Caki2 (cell line): ENCODE measurements at regions not wholly inside any gene's neighbourhood (a gene's known extent, or its start where the extent isn't known, plus 50 kb on each side); places are given as distances from the start of the nearest gene placed in this dataset.
"Not testable (repeated sequence)": the region's sequence is repeated elsewhere in the genome, so short reads cannot be mapped to it uniquely, and the experiment has no call there.

Source experiments
- DNase-seq: peaks from one replicate; pipeline ENCODE4 v3.0.0-alpha.2; 2015; ENCODE audit warnings: low read depth
- in situ Hi-C: cut with HindIII; loops from 2 replicates; pipeline ENCODE4 v1.10.0; 2016; ENCODE audit warnings: low sequenced_read_pairs, low pct_unique_long_range_greater_than_20kb, mixed read lengths

DNA sequence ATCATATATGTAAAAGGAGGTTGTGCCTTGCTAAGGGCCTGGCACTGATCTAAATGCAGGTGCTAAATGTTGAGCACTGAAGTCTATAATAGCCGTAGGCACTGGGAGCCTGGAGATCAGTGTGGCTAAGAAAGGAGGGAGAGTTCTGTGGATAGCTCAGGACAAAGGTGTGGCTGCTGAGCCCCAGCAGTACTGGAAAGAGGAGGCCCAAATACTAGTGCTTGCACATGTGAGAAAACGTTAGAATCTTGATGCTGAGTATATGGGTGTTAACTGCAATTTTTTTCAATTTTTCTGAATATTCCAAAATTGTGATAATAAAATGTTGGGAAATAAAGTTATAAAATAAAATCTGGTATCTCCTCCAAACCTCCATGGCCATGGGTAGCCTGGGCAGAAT is 62.5 kb upstream of the PTGFRN start:
- in situ Hi-C loops, result no loop called here

DNA sequence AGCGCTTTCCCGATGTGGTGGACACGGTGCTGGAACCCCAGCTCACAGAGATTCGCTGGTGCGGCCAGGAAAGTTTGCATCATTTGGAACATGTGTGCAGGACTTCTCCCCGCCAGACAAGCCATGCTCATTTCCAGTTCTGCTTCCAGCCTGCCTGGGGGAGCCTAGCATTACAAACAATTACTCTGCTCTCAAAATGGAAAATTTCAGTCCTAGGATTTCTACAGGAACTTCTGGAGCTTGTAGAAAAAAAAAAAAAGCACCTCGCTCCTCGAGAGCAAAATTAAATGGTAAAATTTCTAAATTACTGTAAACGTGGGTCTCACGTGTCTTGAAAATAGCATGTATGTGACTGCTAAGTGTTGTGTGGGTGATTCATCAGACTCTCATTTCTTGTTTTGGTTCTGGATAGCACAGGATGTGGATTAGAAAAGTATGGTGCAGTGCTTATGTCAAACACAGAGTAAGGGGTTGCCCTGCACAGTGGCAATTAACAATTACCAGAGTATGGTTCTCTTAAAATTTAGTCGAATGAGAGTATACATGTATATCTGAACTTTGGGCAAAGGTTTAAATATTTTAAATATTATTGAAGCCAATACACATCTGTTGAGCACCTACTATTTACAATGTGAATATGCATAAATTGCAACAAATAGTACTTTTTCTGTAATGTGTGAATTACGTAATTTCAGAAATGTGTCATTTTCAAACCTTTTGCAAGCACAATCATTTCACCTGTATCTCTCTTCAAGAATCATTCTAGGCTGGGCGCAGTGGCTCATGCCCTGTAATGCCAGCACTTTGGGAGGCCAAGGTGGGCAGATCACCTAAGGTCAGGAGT is 61.8 kb upstream of the PTGFRN start:
- no peak for DNase-seq
- in situ Hi-C loops, result no loop called here

More for the DNA sequence above, 62.5 kb upstream of the PTGFRN start:
- no peak for DNase-seq

DNA sequence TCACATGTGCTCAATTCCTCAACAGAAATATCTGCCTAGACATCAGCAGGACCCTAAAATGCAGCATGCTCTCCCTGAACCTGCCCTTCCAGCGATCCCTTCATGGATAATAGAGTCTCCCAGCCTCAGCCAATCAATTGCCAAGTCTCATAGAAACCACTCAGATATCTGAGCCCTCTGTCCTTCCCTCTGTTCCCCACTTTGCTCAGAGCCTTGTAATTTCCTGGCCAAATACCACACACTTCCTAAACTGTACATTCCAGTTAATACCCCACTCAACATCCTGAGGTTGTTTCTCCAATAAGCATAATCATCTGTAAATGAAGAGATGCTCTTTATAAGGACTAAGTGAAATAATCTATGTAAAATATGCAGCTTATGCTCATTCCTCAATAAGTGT is 59.3 kb upstream of the PTGFRN start:
- in situ Hi-C loops, result no loop called here
- no peak for DNase-seq

DNA sequence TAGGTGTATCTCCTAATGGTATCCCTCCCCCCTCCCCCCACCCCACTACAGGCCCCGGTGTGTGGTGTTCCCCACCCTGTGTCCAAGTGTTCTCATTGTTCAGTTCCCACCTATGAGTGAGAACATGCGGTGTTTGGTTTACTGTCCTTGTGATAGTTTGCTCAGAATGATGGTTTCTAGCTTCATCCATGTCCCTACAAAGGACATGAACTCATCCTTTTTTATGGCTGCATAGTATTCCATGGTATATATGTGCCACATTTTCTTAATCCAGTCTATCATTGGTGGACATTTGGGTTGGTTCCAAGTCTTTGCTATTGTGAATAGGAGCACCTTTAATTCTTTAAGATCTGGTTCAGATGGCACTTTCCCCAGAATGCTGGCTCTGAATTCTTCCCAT is 58.5 kb upstream of the PTGFRN start:
- in situ Hi-C loops, DNase-seq: not testable (repeated sequence)

DNA sequence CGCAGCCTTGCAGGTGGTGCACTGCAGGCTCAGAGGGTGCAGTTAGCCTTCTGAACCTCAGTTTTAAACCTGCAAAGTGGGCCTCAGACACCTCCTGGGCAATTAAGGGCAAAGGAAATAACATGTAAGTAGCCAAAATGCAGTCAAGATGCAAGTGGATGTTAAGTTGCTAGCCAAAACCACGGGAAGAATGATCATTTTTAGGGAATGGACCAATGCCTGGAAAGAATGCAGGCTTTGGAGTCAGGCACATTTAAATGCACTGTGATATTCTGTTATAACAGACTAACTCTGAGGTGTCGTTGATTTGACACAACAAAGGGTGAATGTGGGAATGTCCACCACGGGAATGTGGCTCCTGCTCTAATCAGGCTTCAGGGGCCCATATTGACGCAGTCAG is 57.9 kb upstream of the PTGFRN start:
- in situ Hi-C loops, result no loop called here
- DNase-seq, result no peak

DNA sequence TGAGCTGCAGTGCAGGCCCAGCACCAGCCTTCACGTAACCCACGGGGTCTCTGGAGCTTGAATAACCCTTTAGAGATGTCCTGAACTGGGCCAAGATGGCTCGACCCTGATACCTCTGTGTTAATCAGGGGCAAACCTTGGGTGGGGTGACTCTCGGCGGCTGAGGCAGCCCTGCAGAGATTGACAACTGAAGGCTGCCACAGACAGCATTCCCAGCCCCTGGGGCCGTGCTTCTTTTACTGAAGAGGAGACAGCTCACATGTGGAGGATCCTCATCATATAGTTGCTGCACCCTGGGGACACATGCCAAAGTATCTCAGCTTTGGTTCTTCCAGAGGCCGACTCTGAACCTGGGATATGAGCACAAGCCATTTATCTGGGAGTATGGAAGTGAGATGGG is 57.3 kb upstream of the PTGFRN start:
- DNase-seq, result no peak
- in situ Hi-C loops, result no loop called here

DNA sequence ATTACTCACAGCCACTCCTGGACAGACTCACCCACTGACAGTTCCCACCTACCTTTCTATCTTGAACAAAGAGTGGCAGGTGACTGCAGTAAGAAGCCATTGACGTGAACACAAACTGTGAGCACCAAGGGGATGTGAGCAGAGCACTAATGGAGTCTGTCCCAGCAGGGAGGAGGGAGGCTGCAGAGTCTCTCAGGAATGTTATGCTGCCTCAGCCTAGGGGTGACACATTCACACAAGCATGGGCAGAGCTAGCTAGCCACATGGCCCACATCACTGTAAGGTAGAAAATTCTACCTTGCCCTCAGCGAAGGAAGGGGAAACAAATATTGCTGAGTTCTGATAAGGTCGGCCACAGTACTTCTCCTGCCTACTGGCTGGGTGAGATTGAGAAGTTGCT is 56.8 kb upstream of the PTGFRN start:
- no peak for DNase-seq
- in situ Hi-C loops, result no loop called here

DNA sequence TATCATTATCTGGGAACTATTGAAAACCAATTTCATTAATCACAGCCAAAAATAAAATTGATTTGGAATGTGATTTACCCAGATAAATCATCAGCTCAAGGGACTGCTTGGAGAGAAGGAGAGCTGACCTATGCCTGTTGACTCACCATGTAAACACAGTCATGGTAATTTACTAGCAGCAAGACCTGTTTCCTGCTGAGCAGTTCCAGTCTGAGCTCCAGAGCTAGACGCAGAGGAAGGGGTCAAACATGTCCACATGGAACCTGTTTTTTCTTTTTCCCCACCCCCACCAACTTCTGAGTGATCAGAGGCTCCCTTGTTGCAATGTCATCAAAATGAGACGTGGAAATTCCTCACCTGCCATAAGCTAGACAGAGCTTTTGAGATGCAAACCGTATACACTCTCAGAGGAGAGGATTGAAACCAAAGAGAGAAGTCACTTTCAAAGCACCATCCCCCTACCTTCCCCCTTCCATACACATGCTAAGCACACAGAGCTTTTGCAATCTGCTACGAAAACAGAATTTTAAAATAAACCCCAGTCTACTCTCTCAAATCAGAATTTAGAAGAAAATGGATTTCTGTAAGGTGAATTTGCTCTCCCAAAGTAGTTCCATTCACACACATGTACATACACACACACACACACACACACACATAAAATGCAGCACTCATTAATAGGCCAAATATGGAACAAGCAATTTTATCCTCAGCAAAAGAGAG is 55.9 kb upstream of the PTGFRN start:
- in situ Hi-C loops, result no loop called here
- DNase-seq, result peak; percentile 70

DNA sequence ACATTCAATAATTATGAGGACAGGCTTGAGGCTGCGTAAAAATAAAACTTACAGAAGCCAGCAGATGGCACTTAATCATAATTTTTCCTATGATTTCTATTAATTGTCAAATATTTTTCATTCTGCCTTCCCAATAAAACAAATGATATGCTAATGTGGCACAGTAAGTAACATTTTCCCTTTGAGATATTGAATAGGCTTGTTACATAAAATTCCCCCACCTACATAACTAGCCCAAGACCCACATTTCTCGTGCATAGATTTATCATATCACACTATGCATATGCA is 55.4 kb upstream of the PTGFRN start:
- no peak for DNase-seq
- in situ Hi-C loops, result no loop called here

DNA sequence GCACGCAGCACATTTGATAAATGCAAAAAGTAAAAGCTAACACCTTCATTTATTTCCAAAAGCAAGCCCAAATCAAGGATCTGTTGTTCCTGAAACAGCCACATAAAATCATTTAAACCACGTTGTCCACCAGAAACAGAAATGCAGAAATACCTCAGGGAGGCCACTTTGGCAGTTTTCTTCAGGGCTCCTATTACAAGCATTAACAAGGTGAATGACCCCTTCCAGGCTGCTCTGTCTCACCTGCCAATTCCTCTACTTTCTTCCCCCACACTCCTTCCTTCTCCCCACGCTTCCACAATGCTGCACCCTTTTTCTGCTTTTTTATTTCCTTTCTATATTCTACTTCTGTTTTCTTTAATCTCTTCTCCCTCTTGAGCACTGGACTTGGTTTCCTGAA is 55.0 kb upstream of the PTGFRN start:
- in situ Hi-C loops, result no loop called here
- no peak for DNase-seq

DNA sequence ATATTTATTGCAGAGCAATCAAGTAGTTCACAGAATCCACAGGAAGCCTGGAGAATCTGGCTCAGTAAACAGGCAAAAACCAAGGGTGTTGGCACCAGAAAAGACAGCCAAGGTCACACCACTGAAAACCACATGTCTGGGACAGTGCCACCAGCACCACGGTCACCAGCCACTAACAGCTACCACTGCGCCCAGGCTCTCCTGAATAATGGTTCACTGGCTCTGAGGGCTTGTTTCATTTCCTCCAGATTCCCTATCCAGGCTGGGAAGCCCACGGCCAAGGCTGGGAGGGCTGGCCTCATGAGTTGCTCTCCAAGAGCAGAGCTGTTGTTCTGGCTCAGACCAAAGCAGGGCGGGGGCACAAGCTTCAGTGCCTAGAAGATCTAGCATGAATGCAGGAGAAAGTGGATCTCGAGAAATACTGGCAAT is 54.5 kb upstream of the PTGFRN start:
- in situ Hi-C loops, result no loop called here
- no peak for DNase-seq

DNA sequence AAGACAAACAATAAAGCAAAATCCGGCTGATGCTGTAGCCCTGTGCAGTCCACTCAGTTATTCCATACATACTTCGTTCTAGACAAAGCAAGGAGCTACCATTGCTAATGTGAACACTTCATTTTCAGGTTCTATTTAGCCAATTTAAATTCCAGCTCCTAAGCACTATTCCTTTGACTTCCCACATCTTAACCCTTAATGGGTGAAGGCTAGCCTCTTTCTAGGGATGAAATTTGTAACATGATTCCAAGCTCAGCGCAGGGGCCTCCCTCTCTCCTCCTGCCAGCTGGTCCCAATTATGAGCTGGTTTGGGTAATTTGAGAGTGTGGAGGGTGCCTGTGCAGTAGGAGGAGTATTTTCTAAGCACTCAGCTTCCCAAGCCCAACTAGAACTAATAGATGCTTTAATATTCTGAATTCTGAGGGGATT is 53.9 kb upstream of the PTGFRN start:
- no peak for DNase-seq
- in situ Hi-C loops, result no loop called here

DNA sequence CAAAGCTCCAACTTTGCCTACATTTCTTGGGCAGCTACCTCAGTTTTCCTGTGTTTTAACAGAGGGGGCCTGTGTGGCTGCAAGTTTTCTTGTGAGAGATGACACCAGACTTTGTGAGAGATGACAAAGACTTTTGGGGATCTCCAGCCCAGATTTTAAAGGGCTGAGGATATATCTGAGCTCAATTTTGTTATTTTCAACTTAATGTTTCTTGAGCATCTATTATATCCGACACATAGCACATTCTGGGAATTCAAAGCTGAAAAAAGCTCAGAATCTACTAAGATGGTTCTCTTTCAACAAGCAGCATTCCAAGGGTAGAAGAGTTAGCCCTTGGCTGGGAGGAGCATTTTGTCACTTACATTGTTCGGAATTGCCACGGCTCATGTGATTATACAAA is 53.4 kb upstream of the PTGFRN start:
- no peak for DNase-seq
- in situ Hi-C loops, result no loop called here

DNA sequence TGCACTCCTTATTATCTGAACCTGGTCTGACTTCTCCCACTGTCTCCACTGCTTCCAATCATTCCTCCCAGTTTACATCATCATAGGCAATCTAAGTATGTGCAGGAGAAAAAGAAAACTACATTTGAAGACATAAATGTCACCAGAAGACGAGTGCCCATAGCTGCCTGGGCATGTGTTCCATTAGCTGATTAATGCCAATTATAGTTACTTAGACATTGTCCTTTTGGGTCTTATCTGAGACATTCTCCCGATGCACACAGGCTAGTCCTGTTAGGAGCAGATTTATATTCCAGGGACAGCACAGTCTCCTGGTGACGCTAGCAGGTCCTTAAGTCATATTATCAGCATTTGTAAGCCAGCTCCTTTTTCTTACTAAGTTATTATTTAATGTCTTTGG is 52.6 kb upstream of the PTGFRN start:
- in situ Hi-C loops, result no loop called here

More for the DNA sequence above, 52.6 kb upstream of the PTGFRN start:
- no peak for DNase-seq
